HEK293 (cell line): ENCODE measurements at regions not wholly inside any gene's neighbourhood (a gene's known extent, or its start where the extent isn't known, plus 50 kb on each side); places are given as distances from the start of the nearest gene placed in this dataset.

Experiments
- CTCF ChIA-PET: fragments of 350-600 bp; formaldehyde crosslinking; extraction: SDS; loops from one replicate; lab custom pipeline; 2021; ENCODE audit warnings: antibody characterized with exemption; lab: Yijun Ruan, JAX
- POLR2A ChIA-PET: fragments of 300-600 bp; formaldehyde crosslinking; extraction: SDS; loops from one replicate; lab custom pipeline; 2020; ENCODE audit warnings: antibody characterized with exemption, inconsistent platforms; lab: Yijun Ruan, JAX
- H3K27ac ChIP-seq: fragments of 200-500 bp; sonication (Bioruptor generic); 2 replicates; pipeline ENCODE4 v1.5.1; 2014; ENCODE audit warnings: low read depth, low read length, control low read depth, inconsistent platforms; ENCODE audit errors: extremely low read depth
- H3K36me3 ChIP-seq, 2 experiments: fragments of 200-500 bp in 1 of 2; sonication (Bioruptor generic) in 1 of 2; 1 replicate in 1 of 2; 2 replicates in 1 of 2; pipeline ENCODE4 v1.5.1; 2014 to 2017; ENCODE audit warnings: inconsistent platforms in 2 of 2, low read length in 2 of 2; ENCODE audit not compliant: control insufficient read depth in 2 of 2, insufficient read depth in 1 of 2
- H3K4me1 ChIP-seq: fragments of 200-500 bp; sonication (Bioruptor generic); 2 replicates; pipeline ENCODE4 v1.5.1; 2014; ENCODE audit warnings: mild to moderate bottlenecking, low read length, inconsistent platforms; ENCODE audit not compliant: control insufficient read depth, insufficient read depth
- H3K4me3 ChIP-seq: 2 replicates; pipeline ENCODE4 v1.5.1; 2011; ENCODE audit warnings: low read depth, mild to moderate bottlenecking, control low read depth, low read length, moderate library complexity
- H3K9me3 ChIP-seq: fragments of 200-500 bp; sonication (Bioruptor generic); 2 replicates; pipeline ENCODE4 v1.5.1; 2014; ENCODE audit warnings: low read depth, low read length, inconsistent platforms; ENCODE audit not compliant: control insufficient read depth, insufficient read depth
- HOXD13 ChIP-seq: sonication (generic); formaldehyde crosslinking; IDR thresholded peaks from 2 replicates; pipeline ENCODE4 v1.8.0; 2022; ENCODE audit warnings: missing genetic modification reagents, borderline replicate concordance
- MZF1 ChIP-seq: fragments of 450-650 bp; formaldehyde crosslinking; IDR thresholded peaks from 2 replicates; pipeline ENCODE4 v1.5.1; 2017; ENCODE audit warnings: missing biosample characterization, missing genetic modification characterization, borderline replicate concordance
- SP7 ChIP-seq: fragments of 450-650 bp; formaldehyde crosslinking; IDR thresholded peaks from 2 replicates; pipeline ENCODE4 v1.5.1; 2016; ENCODE audit warnings: missing biosample characterization, missing genetic modification characterization
- TRIM28 ChIP-seq: IDR thresholded peaks from 2 replicates; pipeline ENCODE4 v1.6.1; 2011; ENCODE audit warnings: low read length, control low read depth, borderline replicate concordance
- ZNF19 ChIP-seq: fragments of 450-650 bp; formaldehyde crosslinking; IDR thresholded peaks from 2 replicates; pipeline ENCODE4; 2016; ENCODE audit warnings: missing biosample characterization, missing genetic modification characterization, low read depth
- ZNF202 ChIP-seq: fragments of 450-650 bp; formaldehyde crosslinking; IDR thresholded peaks from 2 replicates; pipeline ENCODE4 v1.5.1; 2016; ENCODE audit warnings: missing biosample characterization, missing genetic modification characterization, borderline replicate concordance
- ZNF214 ChIP-seq: fragments of 450-650 bp; formaldehyde crosslinking; IDR thresholded peaks from 2 replicates; pipeline ENCODE4 v1.5.1; 2017; ENCODE audit warnings: missing biosample characterization, mild to moderate bottlenecking, missing genetic modification characterization, borderline replicate concordance
- ZNF24 ChIP-seq: fragments of 450-650 bp; formaldehyde crosslinking; IDR thresholded peaks from 2 replicates; pipeline ENCODE4 v1.5.1; 2016; ENCODE audit warnings: missing biosample characterization, missing genetic modification characterization
- ZNF335 ChIP-seq: fragments of 450-650 bp; formaldehyde crosslinking; conservative IDR thresholded peaks from 2 replicates; pipeline ENCODE4 v1.5.1; 2016; ENCODE audit warnings: missing biosample characterization, missing genetic modification characterization
- ZNF37A ChIP-seq: fragments of 450-650 bp; IDR thresholded peaks from 2 replicates; pipeline ENCODE4 v1.5.1; 2018; ENCODE audit warnings: missing biosample characterization, missing genetic modification characterization
- ZNF530 ChIP-seq: fragments of 450-650 bp; formaldehyde crosslinking; IDR thresholded peaks from 2 replicates; pipeline ENCODE4 v1.5.1; 2016; ENCODE audit warnings: low read depth, missing biosample characterization, missing genetic modification characterization
- ZNF558 ChIP-seq: fragments of 450-650 bp; formaldehyde crosslinking; IDR thresholded peaks from 2 replicates; pipeline ENCODE4 v1.5.1; 2016; ENCODE audit warnings: missing biosample characterization, missing genetic modification characterization
- ZNF600 ChIP-seq: fragments of 450-650 bp; formaldehyde crosslinking; IDR thresholded peaks from 2 replicates; pipeline ENCODE4 v1.5.1; 2016; ENCODE audit warnings: missing biosample characterization, missing genetic modification characterization
- ZNF623 ChIP-seq: fragments of 450-650 bp; formaldehyde crosslinking; IDR thresholded peaks from 2 replicates; pipeline ENCODE4 v1.5.1; 2016; ENCODE audit warnings: missing biosample characterization, missing genetic modification characterization
- TF ChIP-seq, protein P1 (sequence below): fragments of 450-650 bp; formaldehyde crosslinking; IDR thresholded peaks from 2 replicates; pipeline ENCODE4 v1.5.1; 2016; ENCODE audit warnings: missing biosample characterization, missing genetic modification characterization
- TF ChIP-seq, protein P2 (sequence below): fragments of 450-650 bp; formaldehyde crosslinking; IDR thresholded peaks from 2 replicates; pipeline ENCODE4; 2016; ENCODE audit warnings: missing biosample characterization, missing genetic modification characterization
- TF ChIP-seq, protein P3 (sequence below): fragments of 450-650 bp; formaldehyde crosslinking; IDR thresholded peaks from 2 replicates; pipeline ENCODE4 v1.5.1; 2016; ENCODE audit warnings: missing biosample characterization, missing genetic modification characterization, borderline replicate concordance
- TF ChIP-seq, protein P4 (sequence below): fragments of 450-650 bp; formaldehyde crosslinking; IDR thresholded peaks from 2 replicates; pipeline ENCODE4 v1.5.1; 2016; ENCODE audit warnings: missing biosample characterization, missing genetic modification characterization
- TF ChIP-seq, protein P5 (sequence below): fragments of 450-650 bp; formaldehyde crosslinking; IDR thresholded peaks from 2 replicates; pipeline ENCODE4 v1.5.1; 2016; ENCODE audit warnings: missing biosample characterization, missing genetic modification characterization

DNA sequence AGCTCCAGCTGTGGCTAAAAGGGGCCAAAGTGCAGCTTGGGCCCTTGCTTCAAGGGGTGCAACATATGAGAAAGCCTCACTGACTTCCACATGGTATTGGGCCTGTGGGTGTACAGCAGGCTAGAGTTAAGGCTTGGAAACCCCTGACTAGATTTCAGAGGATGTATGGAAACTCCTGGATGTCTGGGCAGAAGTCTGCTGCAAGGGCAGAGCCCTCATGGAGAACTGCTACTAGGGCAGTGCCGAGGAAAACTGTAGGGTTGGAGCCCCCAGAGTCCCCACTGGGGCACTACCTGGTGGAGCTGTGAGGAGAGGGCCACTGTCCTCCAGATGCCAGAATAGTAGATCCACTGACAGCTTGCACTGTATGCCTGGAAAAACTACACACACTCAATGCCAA lies 69.5 kb downstream of the XCL2 start:
- Histone ChIP-seq H3K36me3 (no peaks in the 10 kb centered on the region), H3K27ac (no peak overlapping the region), H3K9me3 (no peaks in the 10 kb centered on the region), H3K4me1 (0 out of 2 replicates have a peak, but pooled peaks cover 5% of the 10 kb centered on the region), H3K4me3 (no peak overlapping the region)
- ChIA-PET POLR2A (no interaction called here), CTCF (no interaction called here)
- TF ChIP-seq ZNF202 (no peak), ZNF19 (tag by site-specific recombination) (no peak), HOXD13 (CRISPR knock-in tag) (no peak), MZF1 (tag by site-specific recombination) (no peak), ZNF214 (tag by site-specific recombination) (no peak), ZNF558 (no peak), ZNF530 (no peak), ZNF37A (tag by site-specific recombination) (no peak), ZNF623 (tag by site-specific recombination) (no peak), ZNF24 (tag by site-specific recombination) (no peak), ZNF600 (tag by site-specific recombination) (no peak), SP7 (tag by site-specific recombination) (no peak), TRIM28 (no peak), ZNF335 (tag by site-specific recombination) (no peak)
- TF ChIP-seq, protein P1, sequence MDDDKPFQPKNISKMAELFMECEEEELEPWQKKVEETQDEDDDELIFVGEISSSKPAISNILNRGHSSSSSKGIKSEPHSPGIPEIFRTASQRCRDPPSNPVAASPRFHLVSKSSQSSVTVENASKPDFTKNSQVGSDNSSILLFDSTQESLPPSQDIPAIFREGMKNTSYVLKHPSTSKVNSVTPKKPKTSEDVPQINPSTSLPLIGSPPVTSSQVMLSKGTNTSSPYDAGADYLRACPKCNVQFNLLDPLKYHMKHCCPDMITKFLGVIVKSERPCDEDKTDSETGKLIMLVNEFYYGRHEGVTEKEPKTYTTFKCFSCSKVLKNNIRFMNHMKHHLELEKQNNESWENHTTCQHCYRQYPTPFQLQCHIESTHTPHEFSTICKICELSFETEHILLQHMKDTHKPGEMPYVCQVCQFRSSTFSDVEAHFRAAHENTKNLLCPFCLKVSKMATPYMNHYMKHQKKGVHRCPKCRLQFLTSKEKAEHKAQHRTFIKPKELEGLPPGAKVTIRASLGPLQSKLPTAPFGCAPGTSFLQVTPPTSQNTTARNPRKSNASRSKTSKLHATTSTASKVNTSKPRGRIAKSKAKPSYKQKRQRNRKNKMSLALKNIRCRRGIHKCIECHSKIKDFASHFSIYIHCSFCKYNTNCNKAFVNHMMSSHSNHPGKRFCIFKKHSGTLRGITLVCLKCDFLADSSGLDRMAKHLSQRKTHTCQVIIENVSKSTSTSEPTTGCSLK (tag by site-specific recombination), result no peak
- TF ChIP-seq, protein P2, sequence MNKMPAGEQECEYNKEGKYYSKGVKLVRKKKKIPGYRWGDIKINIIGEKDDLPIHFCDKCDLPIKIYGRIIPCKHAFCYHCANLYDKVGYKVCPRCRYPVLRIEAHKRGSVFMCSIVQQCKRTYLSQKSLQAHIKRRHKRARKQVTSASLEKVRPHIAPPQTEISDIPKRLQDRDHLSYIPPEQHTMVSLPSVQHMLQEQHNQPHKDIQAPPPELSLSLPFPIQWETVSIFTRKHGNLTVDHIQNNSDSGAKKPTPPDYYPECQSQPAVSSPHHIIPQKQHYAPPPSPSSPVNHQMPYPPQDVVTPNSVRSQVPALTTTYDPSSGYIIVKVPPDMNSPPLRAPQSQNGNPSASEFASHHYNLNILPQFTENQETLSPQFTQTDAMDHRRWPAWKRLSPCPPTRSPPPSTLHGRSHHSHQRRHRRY, result no peak
- TF ChIP-seq, protein P3, sequence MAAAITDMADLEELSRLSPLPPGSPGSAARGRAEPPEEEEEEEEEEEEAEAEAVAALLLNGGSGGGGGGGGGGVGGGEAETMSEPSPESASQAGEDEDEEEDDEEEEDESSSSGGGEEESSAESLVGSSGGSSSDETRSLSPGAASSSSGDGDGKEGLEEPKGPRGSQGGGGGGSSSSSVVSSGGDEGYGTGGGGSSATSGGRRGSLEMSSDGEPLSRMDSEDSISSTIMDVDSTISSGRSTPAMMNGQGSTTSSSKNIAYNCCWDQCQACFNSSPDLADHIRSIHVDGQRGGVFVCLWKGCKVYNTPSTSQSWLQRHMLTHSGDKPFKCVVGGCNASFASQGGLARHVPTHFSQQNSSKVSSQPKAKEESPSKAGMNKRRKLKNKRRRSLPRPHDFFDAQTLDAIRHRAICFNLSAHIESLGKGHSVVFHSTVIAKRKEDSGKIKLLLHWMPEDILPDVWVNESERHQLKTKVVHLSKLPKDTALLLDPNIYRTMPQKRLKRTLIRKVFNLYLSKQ (tag by site-specific recombination), result no peak
- TF ChIP-seq, protein P4, sequence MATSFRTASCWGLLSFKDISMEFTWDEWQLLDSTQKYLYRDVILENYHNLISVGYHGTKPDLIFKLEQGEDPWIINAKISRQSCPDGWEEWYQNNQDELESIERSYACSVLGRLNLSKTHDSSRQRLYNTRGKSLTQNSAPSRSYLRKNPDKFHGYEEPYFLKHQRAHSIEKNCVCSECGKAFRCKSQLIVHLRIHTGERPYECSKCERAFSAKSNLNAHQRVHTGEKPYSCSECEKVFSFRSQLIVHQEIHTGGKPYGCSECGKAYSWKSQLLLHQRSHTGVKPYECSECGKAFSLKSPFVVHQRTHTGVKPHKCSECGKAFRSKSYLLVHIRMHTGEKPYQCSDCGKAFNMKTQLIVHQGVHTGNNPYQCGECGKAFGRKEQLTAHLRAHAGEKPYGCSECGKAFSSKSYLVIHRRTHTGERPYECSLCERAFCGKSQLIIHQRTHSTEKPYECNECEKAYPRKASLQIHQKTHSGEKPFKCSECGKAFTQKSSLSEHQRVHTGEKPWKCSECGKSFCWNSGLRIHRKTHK (tag by site-specific recombination), result no peak
- TF ChIP-seq, protein P5, sequence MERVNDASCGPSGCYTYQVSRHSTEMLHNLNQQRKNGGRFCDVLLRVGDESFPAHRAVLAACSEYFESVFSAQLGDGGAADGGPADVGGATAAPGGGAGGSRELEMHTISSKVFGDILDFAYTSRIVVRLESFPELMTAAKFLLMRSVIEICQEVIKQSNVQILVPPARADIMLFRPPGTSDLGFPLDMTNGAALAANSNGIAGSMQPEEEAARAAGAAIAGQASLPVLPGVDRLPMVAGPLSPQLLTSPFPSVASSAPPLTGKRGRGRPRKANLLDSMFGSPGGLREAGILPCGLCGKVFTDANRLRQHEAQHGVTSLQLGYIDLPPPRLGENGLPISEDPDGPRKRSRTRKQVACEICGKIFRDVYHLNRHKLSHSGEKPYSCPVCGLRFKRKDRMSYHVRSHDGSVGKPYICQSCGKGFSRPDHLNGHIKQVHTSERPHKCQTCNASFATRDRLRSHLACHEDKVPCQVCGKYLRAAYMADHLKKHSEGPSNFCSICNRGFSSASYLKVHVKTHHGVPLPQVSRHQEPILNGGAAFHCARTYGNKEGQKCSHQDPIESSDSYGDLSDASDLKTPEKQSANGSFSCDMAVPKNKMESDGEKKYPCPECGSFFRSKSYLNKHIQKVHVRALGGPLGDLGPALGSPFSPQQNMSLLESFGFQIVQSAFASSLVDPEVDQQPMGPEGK (tag by site-specific recombination), result no peak
